GM23338 (cell line): ENCODE measurements at regions not wholly inside any gene's neighbourhood (a gene's known extent, or its start where the extent isn't known, plus 50 kb on each side); places are given as distances from the start of the nearest gene placed in this dataset.

Source experiments
- ATAC-seq: fragments of 200-7000 bp; cut with Tn5 transposase; 3 replicates; pipeline ENCODE4 v1.9.1; 2020
- DNase-seq: peaks from one replicate; pipeline ENCODE4 v3.0.0-alpha.2; 2015; ENCODE audit warnings: low spot score
- H2AFZ ChIP-seq: fragments of 200-600 bp; sonication (generic); 2 replicates; pipeline ENCODE4 v1.8.0; 2016; ENCODE audit warnings: antibody characterized with exemption, mild to moderate bottlenecking, moderate library complexity
- H3F3A ChIP-seq: fragments of 200-600 bp; sonication (generic); replicated peaks from 2 replicates; pipeline ENCODE4 v1.8.0; 2017; ENCODE audit warnings: antibody characterized with exemption, mixed run types, low read depth
- H3K27ac ChIP-seq: fragments of 200-600 bp; sonication (generic); 2 replicates; pipeline ENCODE4 v1.6.1; 2016; ENCODE audit warnings: low read depth
- H3K27me3 ChIP-seq: fragments of 200-600 bp; sonication (generic); 2 replicates; pipeline ENCODE4 v1.8.0; 2016; ENCODE audit warnings: mild to moderate bottlenecking, mixed run types, moderate library complexity; ENCODE audit not compliant: insufficient read depth
- H3K36me3 ChIP-seq: fragments of 200-600 bp; sonication (generic); 2 replicates; pipeline ENCODE4 v1.8.0; 2016; ENCODE audit warnings: mild to moderate bottlenecking; ENCODE audit not compliant: insufficient read depth
- H3K4me1 ChIP-seq: fragments of 200-600 bp; sonication (generic); 2 replicates; pipeline ENCODE4 v1.8.0; 2016; ENCODE audit warnings: mild to moderate bottlenecking, moderate library complexity; ENCODE audit not compliant: insufficient read depth
- H3K4me2 ChIP-seq: fragments of 200-600 bp; sonication (generic); 2 replicates; pipeline ENCODE4 v1.7.1; 2017; ENCODE audit warnings: mixed run types
- H3K4me3 ChIP-seq: fragments of 200-600 bp; sonication (generic); 2 replicates; pipeline ENCODE4 v1.6.1; 2016; ENCODE audit warnings: mixed run types
- H3K79me2 ChIP-seq: fragments of 200-600 bp; sonication (generic); replicated peaks from 2 replicates; pipeline ENCODE4 v1.8.0; 2017; ENCODE audit warnings: mild to moderate bottlenecking; ENCODE audit not compliant: insufficient read depth
- H3K9me2 ChIP-seq: fragments of 200-600 bp; sonication (generic); 2 replicates; pipeline ENCODE4 v1.8.0; 2017; ENCODE audit not compliant: insufficient read depth
- H4K20me1 ChIP-seq: fragments of 200-600 bp; sonication (generic); replicated peaks from 2 replicates; pipeline ENCODE4 v1.8.0; 2017; ENCODE audit warnings: mild to moderate bottlenecking; ENCODE audit not compliant: insufficient read depth
- H3K27ac Mint-ChIP-seq: 2 replicates; pipeline ENCODE4 v1.8.0; 2020; ENCODE audit warnings: inconsistent platforms, mild to moderate bottlenecking, moderate library complexity, mixed read lengths
- H3K27me3 Mint-ChIP-seq: 3 replicates; pipeline ENCODE4 v1.8.0; 2022; ENCODE audit warnings: low read depth, mild to moderate bottlenecking, moderate library complexity, mixed read lengths, inconsistent platforms; ENCODE audit not compliant: insufficient read depth, poor library complexity
- H3K36me3 Mint-ChIP-seq: 3 replicates; pipeline ENCODE4 v1.8.0; 2021; ENCODE audit warnings: low read depth, mild to moderate bottlenecking, inconsistent platforms, moderate library complexity, mixed read lengths
- H3K4me1 Mint-ChIP-seq: 3 replicates; pipeline ENCODE4 v1.8.0; 2020; ENCODE audit warnings: mild to moderate bottlenecking, inconsistent platforms, mixed read lengths
- H3K4me3 Mint-ChIP-seq: 3 replicates; pipeline ENCODE4 v1.8.0; 2021; ENCODE audit warnings: moderate library complexity, mild to moderate bottlenecking, inconsistent platforms, mixed read lengths
- H3K9me3 Mint-ChIP-seq: 3 replicates; pipeline ENCODE4 v1.8.0; 2020; ENCODE audit warnings: moderate library complexity, mild to moderate bottlenecking, inconsistent platforms, mixed read lengths
- CREB1 ChIP-seq: fragments of 250-450 bp; sonication (Bioruptor Pico); IDR thresholded peaks from 2 replicates; pipeline ENCODE4 v1.5.0; 2020; ENCODE audit warnings: low read depth, mild to moderate bottlenecking, moderate library complexity
- EZH2 ChIP-seq: fragments of 200-600 bp; sonication (generic); IDR thresholded peaks from one replicate; pipeline ENCODE4 v1.8.0; 2017; ENCODE audit warnings: antibody characterized with exemption, mild to moderate bottlenecking, low read depth; ENCODE audit not compliant: unreplicated experiment
- EZH2phosphoT487 ChIP-seq: fragments of 200-600 bp; sonication (generic); IDR thresholded peaks from one replicate; pipeline ENCODE4 v1.8.1; 2018; ENCODE audit warnings: antibody characterized with exemption; ENCODE audit not compliant: unreplicated experiment
- JUNB ChIP-seq: IDR thresholded peaks from one replicate; pipeline ENCODE4 v1.6.1; 2016; ENCODE audit warnings: antibody characterized with exemption; ENCODE audit not compliant: unreplicated experiment
- NANOG ChIP-seq: IDR thresholded peaks from 2 replicates; pipeline ENCODE4 v1.6.1; 2016; ENCODE audit warnings: antibody characterized with exemption, borderline replicate concordance
- POLR2AphosphoS5 ChIP-seq: IDR thresholded peaks from 2 replicates; pipeline ENCODE4 v1.6.1; 2016; ENCODE audit warnings: antibody characterized with exemption, low read depth
- STAT1 ChIP-seq: IDR thresholded peaks from one replicate; pipeline ENCODE4 v1.6.1; 2016; ENCODE audit warnings: antibody characterized with exemption; ENCODE audit not compliant: unreplicated experiment
- ZNF114 ChIP-seq: fragments of 250-450 bp; sonication (Bioruptor Pico); IDR thresholded peaks from 2 replicates; pipeline ENCODE4 v1.5.0; 2020; ENCODE audit warnings: mild to moderate bottlenecking, moderate library complexity
- ZNF331 ChIP-seq: fragments of 250-450 bp; sonication (Bioruptor Pico); IDR thresholded peaks from 2 replicates; pipeline ENCODE4 v1.5.0; 2020; ENCODE audit warnings: low read depth, mild to moderate bottlenecking, moderate library complexity
- TF ChIP-seq, protein P1 (sequence below): IDR thresholded peaks from 2 replicates; pipeline ENCODE4 v1.6.1; 2016; ENCODE audit warnings: antibody characterized with exemption
- TF ChIP-seq, protein P2 (sequence below), 2 experiments: fragments of 200-600 bp in 1 of 2; sonication (generic) in 1 of 2; conservative IDR thresholded peaks; 2 replicates each; pipeline versions ENCODE4 v1.5.1 to v1.6.1; 2016 to 2017; ENCODE audit warnings: antibody characterized with exemption in 2 of 2, low read depth in 2 of 2, mild to moderate bottlenecking in 2 of 2, moderate library complexity in 1 of 2
- TF ChIP-seq, protein P3 (sequence below): fragments of 250-450 bp; sonication (Bioruptor Pico); IDR thresholded peaks from 2 replicates; pipeline ENCODE4 v1.5.0; 2020; ENCODE audit warnings: mild to moderate bottlenecking, moderate library complexity
- TF ChIP-seq, protein P4 (sequence below): IDR thresholded peaks from one replicate; pipeline ENCODE4 v1.6.1; 2018; ENCODE audit warnings: antibody characterized with exemption; ENCODE audit not compliant: unreplicated experiment

DNA sequence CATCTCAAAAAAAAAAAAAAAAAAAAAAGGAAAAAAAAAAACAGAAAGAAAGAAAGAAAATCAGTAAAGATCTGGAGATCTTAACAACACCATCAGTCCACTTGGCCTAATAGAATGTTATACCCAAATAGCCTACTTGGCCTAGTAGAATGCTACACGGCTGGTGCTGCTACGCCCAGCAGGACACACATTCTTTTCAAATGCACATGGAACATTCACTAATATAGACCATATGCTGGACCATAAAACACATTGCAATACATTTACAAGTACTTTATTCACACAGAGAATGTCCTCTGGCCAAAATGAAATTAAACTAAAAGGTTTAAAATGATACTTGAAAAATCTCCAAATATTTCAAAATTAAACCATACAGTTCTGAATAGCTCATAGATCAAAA lies 80.0 kb upstream of the TNFAIP3 start:
- no peak overlapping the region for H3K4me3 ChIP-seq
- H3K27ac Mint-ChIP-seq, result no peak overlapping the region
- no peak for DNase-seq
- no peak overlapping the region for H3K4me2 ChIP-seq
- no peaks in the 10 kb centered on the region for H3K79me2 ChIP-seq
- H2AFZ ChIP-seq, result no peak overlapping the region
- no peak for ATAC-seq
- no peaks in the 10 kb centered on the region for H3K36me3 Mint-ChIP-seq
- no peak for TF ChIP-seq ZNF114
- TF ChIP-seq EZH2phosphoT487, result no peak
- TF ChIP-seq, protein P1, sequence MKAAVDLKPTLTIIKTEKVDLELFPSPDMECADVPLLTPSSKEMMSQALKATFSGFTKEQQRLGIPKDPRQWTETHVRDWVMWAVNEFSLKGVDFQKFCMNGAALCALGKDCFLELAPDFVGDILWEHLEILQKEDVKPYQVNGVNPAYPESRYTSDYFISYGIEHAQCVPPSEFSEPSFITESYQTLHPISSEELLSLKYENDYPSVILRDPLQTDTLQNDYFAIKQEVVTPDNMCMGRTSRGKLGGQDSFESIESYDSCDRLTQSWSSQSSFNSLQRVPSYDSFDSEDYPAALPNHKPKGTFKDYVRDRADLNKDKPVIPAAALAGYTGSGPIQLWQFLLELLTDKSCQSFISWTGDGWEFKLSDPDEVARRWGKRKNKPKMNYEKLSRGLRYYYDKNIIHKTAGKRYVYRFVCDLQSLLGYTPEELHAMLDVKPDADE, result no peak
- TF ChIP-seq POLR2AphosphoS5, result no peak
- no peak for TF ChIP-seq CREB1
- no peak for TF ChIP-seq ZNF331
- TF ChIP-seq, protein P2, sequence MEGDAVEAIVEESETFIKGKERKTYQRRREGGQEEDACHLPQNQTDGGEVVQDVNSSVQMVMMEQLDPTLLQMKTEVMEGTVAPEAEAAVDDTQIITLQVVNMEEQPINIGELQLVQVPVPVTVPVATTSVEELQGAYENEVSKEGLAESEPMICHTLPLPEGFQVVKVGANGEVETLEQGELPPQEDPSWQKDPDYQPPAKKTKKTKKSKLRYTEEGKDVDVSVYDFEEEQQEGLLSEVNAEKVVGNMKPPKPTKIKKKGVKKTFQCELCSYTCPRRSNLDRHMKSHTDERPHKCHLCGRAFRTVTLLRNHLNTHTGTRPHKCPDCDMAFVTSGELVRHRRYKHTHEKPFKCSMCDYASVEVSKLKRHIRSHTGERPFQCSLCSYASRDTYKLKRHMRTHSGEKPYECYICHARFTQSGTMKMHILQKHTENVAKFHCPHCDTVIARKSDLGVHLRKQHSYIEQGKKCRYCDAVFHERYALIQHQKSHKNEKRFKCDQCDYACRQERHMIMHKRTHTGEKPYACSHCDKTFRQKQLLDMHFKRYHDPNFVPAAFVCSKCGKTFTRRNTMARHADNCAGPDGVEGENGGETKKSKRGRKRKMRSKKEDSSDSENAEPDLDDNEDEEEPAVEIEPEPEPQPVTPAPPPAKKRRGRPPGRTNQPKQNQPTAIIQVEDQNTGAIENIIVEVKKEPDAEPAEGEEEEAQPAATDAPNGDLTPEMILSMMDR (conservative IDR thresholded peaks at IDR 0.05; ENCODE audit: low read depth in 2 of 2), result no peak
- no peak for TF ChIP-seq EZH2
- no peak for TF ChIP-seq STAT1
- no peak for TF ChIP-seq NANOG
- TF ChIP-seq, protein P3, sequence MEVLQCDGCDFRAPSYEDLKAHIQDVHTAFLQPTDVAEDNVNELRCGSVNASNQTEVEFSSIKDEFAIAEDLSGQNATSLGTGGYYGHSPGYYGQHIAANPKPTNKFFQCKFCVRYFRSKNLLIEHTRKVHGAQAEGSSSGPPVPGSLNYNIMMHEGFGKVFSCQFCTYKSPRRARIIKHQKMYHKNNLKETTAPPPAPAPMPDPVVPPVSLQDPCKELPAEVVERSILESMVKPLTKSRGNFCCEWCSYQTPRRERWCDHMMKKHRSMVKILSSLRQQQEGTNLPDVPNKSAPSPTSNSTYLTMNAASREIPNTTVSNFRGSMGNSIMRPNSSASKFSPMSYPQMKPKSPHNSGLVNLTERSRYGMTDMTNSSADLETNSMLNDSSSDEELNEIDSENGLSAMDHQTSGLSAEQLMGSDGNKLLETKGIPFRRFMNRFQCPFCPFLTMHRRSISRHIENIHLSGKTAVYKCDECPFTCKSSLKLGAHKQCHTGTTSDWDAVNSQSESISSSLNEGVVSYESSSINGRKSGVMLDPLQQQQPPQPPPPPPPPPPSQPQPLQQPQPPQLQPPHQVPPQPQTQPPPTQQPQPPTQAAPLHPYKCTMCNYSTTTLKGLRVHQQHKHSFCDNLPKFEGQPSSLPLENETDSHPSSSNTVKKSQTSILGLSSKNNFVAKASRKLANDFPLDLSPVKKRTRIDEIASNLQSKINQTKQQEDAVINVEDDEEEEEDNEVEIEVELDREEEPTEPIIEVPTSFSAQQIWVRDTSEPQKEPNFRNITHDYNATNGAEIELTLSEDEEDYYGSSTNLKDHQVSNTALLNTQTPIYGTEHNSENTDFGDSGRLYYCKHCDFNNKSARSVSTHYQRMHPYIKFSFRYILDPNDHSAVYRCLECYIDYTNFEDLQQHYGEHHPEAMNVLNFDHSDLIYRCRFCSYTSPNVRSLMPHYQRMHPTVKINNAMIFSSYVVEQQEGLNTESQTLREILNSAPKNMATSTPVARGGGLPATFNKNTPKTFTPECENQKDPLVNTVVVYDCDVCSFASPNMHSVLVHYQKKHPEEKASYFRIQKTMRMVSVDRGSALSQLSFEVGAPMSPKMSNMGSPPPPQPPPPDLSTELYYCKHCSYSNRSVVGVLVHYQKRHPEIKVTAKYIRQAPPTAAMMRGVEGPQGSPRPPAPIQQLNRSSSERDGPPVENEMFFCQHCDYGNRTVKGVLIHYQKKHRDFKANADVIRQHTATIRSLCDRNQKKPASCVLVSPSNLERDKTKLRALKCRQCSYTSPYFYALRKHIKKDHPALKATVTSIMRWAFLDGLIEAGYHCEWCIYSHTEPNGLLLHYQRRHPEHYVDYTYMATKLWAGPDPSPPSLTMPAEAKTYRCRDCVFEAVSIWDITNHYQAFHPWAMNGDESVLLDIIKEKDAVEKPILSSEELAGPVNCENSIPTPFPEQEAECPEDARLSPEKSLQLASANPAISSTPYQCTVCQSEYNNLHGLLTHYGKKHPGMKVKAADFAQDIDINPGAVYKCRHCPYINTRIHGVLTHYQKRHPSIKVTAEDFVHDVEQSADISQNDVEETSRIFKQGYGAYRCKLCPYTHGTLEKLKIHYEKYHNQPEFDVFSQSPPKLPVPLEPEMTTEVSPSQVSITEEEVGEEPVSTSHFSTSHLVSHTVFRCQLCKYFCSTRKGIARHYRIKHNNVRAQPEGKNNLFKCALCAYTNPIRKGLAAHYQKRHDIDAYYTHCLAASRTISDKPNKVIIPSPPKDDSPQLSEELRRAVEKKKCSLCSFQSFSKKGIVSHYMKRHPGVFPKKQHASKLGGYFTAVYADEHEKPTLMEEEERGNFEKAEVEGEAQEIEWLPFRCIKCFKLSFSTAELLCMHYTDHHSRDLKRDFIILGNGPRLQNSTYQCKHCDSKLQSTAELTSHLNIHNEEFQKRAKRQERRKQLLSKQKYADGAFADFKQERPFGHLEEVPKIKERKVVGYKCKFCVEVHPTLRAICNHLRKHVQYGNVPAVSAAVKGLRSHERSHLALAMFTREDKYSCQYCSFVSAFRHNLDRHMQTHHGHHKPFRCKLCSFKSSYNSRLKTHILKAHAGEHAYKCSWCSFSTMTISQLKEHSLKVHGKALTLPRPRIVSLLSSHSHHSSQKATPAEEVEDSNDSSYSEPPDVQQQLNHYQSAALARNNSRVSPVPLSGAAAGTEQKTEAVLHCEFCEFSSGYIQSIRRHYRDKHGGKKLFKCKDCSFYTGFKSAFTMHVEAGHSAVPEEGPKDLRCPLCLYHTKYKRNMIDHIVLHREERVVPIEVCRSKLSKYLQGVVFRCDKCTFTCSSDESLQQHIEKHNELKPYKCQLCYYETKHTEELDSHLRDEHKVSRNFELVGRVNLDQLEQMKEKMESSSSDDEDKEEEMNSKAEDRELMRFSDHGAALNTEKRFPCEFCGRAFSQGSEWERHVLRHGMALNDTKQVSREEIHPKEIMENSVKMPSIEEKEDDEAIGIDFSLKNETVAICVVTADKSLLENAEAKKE, result no peak
- no peak for TF ChIP-seq JUNB
- TF ChIP-seq, protein P4, sequence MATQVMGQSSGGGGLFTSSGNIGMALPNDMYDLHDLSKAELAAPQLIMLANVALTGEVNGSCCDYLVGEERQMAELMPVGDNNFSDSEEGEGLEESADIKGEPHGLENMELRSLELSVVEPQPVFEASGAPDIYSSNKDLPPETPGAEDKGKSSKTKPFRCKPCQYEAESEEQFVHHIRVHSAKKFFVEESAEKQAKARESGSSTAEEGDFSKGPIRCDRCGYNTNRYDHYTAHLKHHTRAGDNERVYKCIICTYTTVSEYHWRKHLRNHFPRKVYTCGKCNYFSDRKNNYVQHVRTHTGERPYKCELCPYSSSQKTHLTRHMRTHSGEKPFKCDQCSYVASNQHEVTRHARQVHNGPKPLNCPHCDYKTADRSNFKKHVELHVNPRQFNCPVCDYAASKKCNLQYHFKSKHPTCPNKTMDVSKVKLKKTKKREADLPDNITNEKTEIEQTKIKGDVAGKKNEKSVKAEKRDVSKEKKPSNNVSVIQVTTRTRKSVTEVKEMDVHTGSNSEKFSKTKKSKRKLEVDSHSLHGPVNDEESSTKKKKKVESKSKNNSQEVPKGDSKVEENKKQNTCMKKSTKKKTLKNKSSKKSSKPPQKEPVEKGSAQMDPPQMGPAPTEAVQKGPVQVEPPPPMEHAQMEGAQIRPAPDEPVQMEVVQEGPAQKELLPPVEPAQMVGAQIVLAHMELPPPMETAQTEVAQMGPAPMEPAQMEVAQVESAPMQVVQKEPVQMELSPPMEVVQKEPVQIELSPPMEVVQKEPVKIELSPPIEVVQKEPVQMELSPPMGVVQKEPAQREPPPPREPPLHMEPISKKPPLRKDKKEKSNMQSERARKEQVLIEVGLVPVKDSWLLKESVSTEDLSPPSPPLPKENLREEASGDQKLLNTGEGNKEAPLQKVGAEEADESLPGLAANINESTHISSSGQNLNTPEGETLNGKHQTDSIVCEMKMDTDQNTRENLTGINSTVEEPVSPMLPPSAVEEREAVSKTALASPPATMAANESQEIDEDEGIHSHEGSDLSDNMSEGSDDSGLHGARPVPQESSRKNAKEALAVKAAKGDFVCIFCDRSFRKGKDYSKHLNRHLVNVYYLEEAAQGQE, result no peak
- H3K4me1 Mint-ChIP-seq, result peaks cover 12% of the 10 kb centered on the region
- no peaks in the 10 kb centered on the region for H3F3A ChIP-seq
- no peaks in the 10 kb centered on the region for H3K27me3 Mint-ChIP-seq
- no peak overlapping the region for H3K4me3 Mint-ChIP-seq
- H3K36me3 ChIP-seq, result no peaks in the 10 kb centered on the region
- H4K20me1 ChIP-seq, result no peaks in the 10 kb centered on the region
- H3K27me3 ChIP-seq, result no peaks in the 10 kb centered on the region
- H3K4me1 ChIP-seq, result no peaks in the 10 kb centered on the region
- H3K9me2 ChIP-seq, result no peaks in the 10 kb centered on the region
- H3K9me3 Mint-ChIP-seq, result peaks cover 7% of the 10 kb centered on the region
- no peak overlapping the region for H3K27ac ChIP-seq
